SJSA1 (cell line): ENCODE measurements at regions not wholly inside any gene's neighbourhood (a gene's known extent, or its start where the extent isn't known, plus 50 kb on each side); places are given as distances from the start of the nearest gene placed in this dataset.

Source experiments
- DNase-seq, 2 experiments: peaks; one replicate each; pipeline ENCODE4 v3.0.0-alpha.2; 2015 to 2020; ENCODE audit warnings: low spot score in 2 of 2, low read depth in 1 of 2
- H3K27ac ChIP-seq: fragments of 250-450 bp; sonication (Bioruptor Pico); 2 replicates; pipeline ENCODE4 v1.5.1; 2020; ENCODE audit warnings: mild to moderate bottlenecking, moderate library complexity
- H3K27me3 ChIP-seq: fragments of 250-450 bp; sonication (Bioruptor Pico); replicated peaks from 2 replicates; pipeline ENCODE4 v1.5.1; 2020; ENCODE audit warnings: mild to moderate bottlenecking, moderate library complexity
- H3K36me3 ChIP-seq: fragments of 250-450 bp; sonication (Bioruptor Pico); 2 replicates; pipeline ENCODE4 v1.5.1; 2020; ENCODE audit warnings: mild to moderate bottlenecking
- H3K4me1 ChIP-seq: fragments of 250-450 bp; sonication (Bioruptor Pico); replicated peaks from 2 replicates; pipeline ENCODE4 v1.6.1; 2021; ENCODE audit warnings: mild to moderate bottlenecking
- H3K4me3 ChIP-seq: fragments of 250-450 bp; sonication (Bioruptor Pico); 2 replicates; pipeline ENCODE4 v1.5.1; 2020; ENCODE audit warnings: mild to moderate bottlenecking
- H3K9me3 ChIP-seq: fragments of 250-450 bp; sonication (Bioruptor Pico); replicated peaks from 2 replicates; pipeline ENCODE4 v1.5.1; 2020; ENCODE audit warnings: mild to moderate bottlenecking

DNA sequence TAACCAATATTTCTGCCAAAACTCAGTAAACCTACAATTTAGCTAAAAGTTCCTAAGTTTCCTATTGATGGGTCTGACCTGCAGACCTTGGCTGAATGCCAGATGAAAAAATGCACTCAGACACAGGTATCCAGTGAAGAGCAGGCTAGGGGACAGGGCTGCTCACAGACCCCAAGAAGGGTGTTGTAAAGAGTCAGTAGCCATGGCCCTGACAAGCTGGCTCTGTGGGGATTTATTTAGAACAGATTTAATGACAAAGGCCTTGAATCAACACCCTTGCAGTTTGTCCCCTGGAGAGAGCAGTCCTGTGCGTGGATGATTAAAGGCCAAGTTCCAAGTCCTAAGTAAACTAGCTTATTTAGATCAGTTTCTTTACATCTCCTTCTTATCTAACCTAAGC, 1243.2 kb upstream of the ADGRL4 start:
- Histone ChIP-seq H3K36me3 (no peaks in the 10 kb centered on the region), H3K4me3 (no peak overlapping the region), H3K9me3 (0 out of 2 replicates have a peak, but pooled peaks cover 3% of the 10 kb centered on the region), H3K27ac (no peak overlapping the region), H3K4me1 (no peaks in the 10 kb centered on the region), H3K27me3 (no peaks in the 10 kb centered on the region)
- no peak for DNase-seq

DNA sequence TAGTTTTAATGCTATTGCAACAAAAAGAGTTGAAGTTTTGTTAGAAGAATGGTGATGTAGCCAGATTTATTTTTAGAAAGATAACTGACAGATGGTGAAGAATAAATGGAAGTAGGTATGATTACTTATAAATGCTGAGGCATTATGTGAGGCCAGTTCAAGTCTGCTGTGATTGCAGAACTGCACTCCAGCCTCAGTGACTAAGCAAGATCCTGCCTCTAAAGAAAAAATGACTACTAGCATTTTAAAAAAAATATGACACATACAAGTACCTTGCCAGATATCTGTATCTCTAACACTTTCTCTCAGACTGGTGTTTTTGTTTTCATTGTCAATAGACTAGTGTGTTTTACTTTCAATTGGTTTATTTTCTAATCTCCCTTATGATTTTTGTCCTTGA, 1242.4 kb upstream of the ADGRL4 start:
- Histone ChIP-seq H3K4me1 (no peaks in the 10 kb centered on the region), H3K27me3 (no peaks in the 10 kb centered on the region), H3K4me3 (no peak overlapping the region), H3K9me3 (0 out of 2 replicates have a peak, but pooled peaks cover 3% of the 10 kb centered on the region), H3K27ac (no peak overlapping the region), H3K36me3 (no peaks in the 10 kb centered on the region)
- no peak for DNase-seq

DNA sequence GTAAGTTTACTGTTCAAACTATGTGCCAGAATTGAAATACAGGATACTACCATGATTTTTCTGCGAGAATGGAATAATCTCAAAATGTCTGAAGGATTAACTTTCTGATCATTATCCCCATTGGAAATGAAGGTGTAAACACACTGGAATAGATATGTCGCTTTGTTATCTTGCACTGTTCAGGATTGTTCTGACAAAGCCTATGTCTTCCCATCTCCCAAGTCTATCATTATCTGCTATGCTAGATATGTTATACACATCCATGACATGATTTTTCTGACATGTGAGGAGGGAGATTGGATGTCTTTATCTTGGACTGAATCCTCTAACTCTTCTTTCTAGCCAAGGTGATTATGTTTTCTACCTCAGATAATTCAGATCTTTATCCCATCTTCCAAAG, 1239.3 kb upstream of the ADGRL4 start:
- no peaks in the 10 kb centered on the region for H3K4me1 ChIP-seq
- DNase-seq, result no peak
- no peak overlapping the region for H3K4me3 ChIP-seq
- no peaks in the 10 kb centered on the region for H3K36me3 ChIP-seq
- no peaks in the 10 kb centered on the region for H3K27me3 ChIP-seq
- H3K9me3 ChIP-seq, result 0 out of 2 replicates have a peak, but pooled peaks cover 3% of the 10 kb centered on the region
- no peak overlapping the region for H3K27ac ChIP-seq

DNA sequence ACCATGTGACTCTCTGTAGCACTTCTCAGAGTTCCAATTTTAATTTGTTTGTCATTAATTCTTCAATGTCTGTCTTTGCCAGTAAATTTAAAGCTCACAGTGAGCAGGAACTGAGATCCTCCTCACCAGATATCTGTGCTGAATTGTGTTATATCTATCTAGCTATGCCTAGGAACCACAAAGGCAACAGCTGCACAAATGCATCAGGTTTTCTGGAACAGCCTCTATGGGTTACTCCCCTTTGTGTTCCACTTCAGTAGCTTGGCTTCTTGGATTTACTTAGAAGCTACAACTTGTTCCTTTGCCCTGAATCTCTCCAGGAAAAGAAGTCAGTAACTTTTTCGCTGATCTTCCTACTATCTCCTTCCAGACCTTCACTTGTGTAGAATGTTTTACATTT, 1237.8 kb upstream of the ADGRL4 start:
- Histone ChIP-seq H3K4me1 (no peaks in the 10 kb centered on the region), H3K4me3 (no peak overlapping the region), H3K36me3 (no peaks in the 10 kb centered on the region), H3K27ac (no peak overlapping the region), H3K27me3 (no peaks in the 10 kb centered on the region), H3K9me3 (0 out of 2 replicates have a peak, but pooled peaks cover 3% of the 10 kb centered on the region)
- no peak for DNase-seq

DNA sequence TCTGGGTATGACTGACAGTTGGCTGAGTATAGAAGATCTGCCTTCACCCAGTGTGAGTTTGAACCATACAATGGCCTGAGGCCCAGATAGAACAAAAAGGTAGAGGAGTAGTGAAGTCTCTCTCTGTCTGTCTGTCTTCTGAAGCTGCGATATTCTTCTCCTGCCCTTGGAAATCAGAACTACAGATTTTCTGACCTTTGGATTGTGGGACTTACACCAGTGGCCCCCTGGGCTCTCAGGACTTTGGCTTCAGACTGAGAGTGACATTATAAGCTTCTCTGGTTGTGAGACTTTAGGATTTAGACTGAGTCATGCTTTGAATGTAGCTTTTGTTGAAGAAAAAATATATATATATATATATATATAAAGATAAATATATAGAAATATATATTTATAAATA, 1235.0 kb upstream of the ADGRL4 start:
- H3K27ac ChIP-seq, result no peak overlapping the region
- no peaks in the 10 kb centered on the region for H3K27me3 ChIP-seq
- DNase-seq, result no peak
- H3K36me3 ChIP-seq, result no peaks in the 10 kb centered on the region
- no peaks in the 10 kb centered on the region for H3K9me3 ChIP-seq
- H3K4me1 ChIP-seq, result no peaks in the 10 kb centered on the region
- no peak overlapping the region for H3K4me3 ChIP-seq

DNA sequence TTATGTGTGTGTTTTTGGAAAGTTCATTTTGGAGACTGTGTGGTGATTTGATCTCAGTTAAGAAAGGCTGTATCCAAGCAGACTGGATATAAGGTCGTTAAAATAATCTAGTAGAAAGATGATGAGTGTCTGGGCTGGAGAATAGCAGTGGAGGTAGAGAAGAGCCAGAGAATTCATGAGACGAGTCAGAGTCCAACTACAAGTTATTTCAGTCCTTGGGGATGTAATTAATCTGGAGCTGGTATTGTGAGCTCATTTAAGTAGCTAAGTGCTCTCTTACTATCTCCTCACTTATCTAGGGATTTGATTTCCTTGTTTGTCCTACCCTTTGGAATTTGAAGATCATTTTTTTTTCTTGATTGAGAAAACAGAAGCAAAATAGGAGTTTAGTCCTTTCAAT, 1219.0 kb upstream of the ADGRL4 start:
- no peak for DNase-seq
- H3K27ac ChIP-seq, result no peak overlapping the region
- H3K9me3 ChIP-seq, result no peaks in the 10 kb centered on the region
- H3K4me3 ChIP-seq, result no peak overlapping the region
- no peaks in the 10 kb centered on the region for H3K27me3 ChIP-seq
- no peaks in the 10 kb centered on the region for H3K36me3 ChIP-seq
- H3K4me1 ChIP-seq, result no peaks in the 10 kb centered on the region

DNA sequence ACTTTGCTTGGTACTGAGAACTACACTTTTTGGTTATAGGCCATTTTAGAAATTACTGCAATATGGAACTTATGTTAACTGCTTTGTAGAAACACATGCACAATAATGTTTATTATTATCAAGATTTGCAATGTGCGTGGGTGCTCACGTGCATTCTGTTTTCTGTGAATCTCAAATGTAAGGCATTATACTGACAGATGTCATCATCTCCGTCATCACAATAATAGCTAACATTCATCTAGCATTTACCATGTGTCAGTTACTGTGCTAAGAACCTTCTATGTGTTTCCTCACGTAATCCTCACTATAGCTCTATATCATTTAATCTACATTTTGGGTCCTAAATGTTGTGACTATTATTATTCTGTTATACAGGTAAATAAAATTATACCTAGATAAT, 1214.8 kb upstream of the ADGRL4 start:
- Histone ChIP-seq H3K27ac (no peak overlapping the region), H3K9me3 (no peaks in the 10 kb centered on the region), H3K4me1 (no peaks in the 10 kb centered on the region), H3K4me3 (no peak overlapping the region), H3K27me3 (no peaks in the 10 kb centered on the region), H3K36me3 (no peaks in the 10 kb centered on the region)
- no peak for DNase-seq

DNA sequence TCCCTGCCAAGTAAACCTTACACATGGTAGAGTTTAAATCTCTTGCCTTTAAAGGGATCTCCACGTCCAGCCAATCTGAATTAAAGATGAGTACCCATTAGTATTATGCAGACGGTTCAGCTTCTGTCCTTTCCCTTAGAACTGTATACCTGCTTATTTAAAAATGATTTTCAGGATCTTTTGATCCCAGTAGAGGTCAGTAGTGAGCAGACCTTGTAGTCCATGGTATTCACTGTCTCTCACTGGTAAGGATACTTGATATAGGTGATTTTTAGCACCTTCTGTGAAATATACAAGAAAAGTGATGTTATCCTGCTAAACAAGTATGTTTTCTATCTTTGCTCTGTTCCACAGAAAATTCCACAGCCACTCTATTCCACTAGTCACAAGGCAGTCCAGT, 1211.6 kb upstream of the ADGRL4 start:
- no peak overlapping the region for H3K27ac ChIP-seq
- no peaks in the 10 kb centered on the region for H3K9me3 ChIP-seq

DNA sequence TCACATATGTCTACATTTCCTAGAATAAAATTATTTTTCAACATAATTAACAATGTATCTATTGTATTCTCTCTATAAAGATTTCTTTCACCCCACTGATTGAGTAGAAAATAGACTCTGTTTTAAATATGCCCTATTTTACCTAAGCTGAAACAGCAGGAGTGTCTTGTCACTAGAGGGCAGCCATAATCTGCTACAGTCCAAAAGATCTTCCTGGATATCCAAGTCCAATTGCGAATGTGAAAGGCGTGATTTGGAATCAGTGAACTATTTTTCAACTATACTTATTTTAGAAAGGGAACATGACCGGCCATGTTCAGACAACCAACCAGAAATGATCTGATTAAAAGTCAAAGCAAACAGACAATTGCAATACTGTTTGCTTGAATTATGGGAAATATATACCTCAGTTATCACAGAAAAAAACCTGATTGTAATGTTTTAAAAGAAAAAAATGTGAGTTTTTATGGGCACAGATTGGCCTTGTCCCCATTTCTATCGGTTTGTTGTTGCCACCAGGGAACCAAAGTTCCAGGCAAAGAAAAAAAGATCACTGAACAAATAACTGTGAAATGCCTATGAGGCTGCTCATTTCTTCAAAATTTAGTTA, 1211.0 kb upstream of the ADGRL4 start:
- no peaks in the 10 kb centered on the region for H3K4me1 ChIP-seq
- H3K36me3 ChIP-seq, result no peaks in the 10 kb centered on the region
- peak in 1 of 2 experiments; percentile 2 for DNase-seq
- H3K27me3 ChIP-seq, result no peaks in the 10 kb centered on the region
- no peak overlapping the region for H3K27ac ChIP-seq
- no peaks in the 10 kb centered on the region for H3K9me3 ChIP-seq
- no peak overlapping the region for H3K4me3 ChIP-seq

More for the DNA sequence above, 1211.6 kb upstream of the ADGRL4 start:
- H3K4me3 ChIP-seq, result no peak overlapping the region
- H3K4me1 ChIP-seq, result no peaks in the 10 kb centered on the region
- DNase-seq, result peak in 1 of 2 experiments; percentile 15
- no peaks in the 10 kb centered on the region for H3K36me3 ChIP-seq
- H3K27me3 ChIP-seq, result no peaks in the 10 kb centered on the region

DNA sequence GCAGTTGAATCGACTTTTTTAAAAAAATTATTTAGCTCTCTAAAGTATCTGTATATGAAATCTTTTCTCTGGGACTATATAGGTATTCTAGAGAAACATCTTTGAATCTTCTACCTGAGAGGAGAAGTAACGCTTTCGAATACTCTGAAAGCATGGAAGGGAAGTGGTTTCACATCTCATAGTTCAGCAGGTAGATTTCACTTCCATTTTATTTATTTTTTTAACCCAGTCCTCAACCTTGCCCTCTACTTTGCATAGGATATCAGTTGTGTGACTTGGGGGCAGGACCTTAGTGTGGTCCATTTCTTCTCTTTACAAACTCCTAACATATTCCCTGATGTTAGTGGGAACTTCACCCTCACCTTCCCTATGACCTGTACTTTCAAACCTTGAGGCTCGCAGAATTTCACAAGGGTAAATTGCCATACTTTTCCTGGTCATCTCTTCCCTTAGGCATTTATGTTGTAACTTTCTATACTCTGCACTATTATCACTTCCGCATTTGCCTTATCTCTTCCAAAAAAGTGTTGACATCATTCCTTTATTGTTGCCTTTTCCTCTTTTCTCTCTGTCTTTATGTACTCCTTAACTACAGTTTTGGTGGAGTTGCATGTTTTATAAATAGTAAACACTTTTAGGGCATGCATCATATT, 1208.5 kb upstream of the ADGRL4 start:
- no peaks in the 10 kb centered on the region for H3K27me3 ChIP-seq
- DNase-seq, result no peak
- no peak overlapping the region for H3K27ac ChIP-seq

DNA sequence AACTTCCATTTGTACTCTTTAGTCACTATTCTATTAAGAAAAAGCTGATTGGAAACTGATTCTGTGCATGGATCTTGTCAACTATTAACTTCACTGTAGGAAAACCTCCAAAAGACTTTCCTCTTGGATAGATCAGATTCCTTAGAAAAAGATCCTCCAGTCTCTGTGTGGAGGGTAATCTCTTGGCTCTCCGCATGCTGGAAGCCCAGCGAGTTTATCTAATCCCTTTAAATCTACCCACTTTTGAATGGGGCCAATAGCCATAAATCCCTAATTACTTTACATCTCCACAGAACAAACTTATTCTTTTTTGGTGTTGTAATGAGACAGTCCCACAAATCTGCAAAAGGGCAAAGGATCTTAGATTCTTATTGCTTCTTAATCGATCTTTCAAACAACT, 1206.4 kb upstream of the ADGRL4 start:
- Histone ChIP-seq H3K36me3 (no peaks in the 10 kb centered on the region), H3K4me3 (no peak overlapping the region), H3K9me3 (no peaks in the 10 kb centered on the region), H3K27ac (no peak overlapping the region), H3K27me3 (no peaks in the 10 kb centered on the region), H3K4me1 (no peaks in the 10 kb centered on the region)
- no peak for DNase-seq

More for the DNA sequence above, 1208.5 kb upstream of the ADGRL4 start:
- Histone ChIP-seq H3K4me3 (no peak overlapping the region), H3K9me3 (no peaks in the 10 kb centered on the region), H3K36me3 (no peaks in the 10 kb centered on the region), H3K4me1 (no peaks in the 10 kb centered on the region)

DNA sequence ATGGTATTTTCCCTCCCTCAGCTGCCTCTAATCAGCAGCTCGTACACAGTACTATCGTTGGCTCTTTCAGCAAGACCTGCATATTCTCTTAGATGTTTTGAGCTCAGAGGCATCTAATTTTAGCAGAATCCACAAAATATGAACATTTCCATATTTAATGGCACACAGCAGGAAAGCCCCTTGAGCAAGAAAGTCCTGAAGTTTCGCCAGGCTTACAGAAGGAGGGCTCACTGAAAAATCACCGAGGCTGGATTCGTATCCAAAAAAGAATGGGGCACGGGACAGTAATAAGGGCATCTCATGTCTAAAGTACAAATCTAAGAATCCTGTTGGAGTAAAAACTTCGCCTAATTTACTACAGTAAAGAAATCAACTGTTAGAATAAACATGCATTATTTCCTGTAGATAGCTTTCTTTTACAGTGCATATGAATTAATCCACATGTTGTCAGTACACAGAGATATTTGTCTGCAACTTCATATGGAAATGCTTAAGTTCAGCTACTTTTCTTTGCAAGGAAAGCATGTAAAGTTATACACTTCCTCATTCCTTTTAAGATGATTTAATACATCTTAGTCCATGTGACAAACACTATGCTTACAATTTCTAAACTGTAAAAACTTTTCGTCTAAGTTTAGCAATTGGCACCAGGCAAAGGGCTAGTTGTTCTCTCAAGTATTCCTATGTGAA, 1205.3 kb upstream of the ADGRL4 start:
- H3K27me3 ChIP-seq, result no peaks in the 10 kb centered on the region
- no peak overlapping the region for H3K27ac ChIP-seq
- H3K4me3 ChIP-seq, result no peak overlapping the region
- H3K4me1 ChIP-seq, result no peaks in the 10 kb centered on the region
- H3K9me3 ChIP-seq, result no peaks in the 10 kb centered on the region
- no peaks in the 10 kb centered on the region for H3K36me3 ChIP-seq
- no peak for DNase-seq

DNA sequence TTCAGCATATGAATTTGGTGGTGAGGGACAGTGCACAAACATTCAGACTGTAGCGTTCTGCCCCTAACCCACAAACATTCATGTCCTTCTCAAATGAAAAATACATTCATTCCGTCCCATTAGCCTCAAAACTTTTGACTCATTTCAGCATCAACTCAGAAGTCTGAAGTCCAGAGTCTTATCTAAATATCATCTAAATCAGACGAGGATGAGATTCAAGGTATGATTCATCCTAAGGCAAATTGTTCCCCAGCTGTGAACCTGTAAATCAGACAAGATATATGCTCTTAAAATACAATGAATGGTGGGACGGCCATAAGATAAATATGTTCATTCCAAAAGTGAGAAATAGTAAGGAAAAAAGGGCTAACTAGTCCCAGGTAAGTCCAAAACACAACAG, 1195.6 kb upstream of the ADGRL4 start:
- no peak for DNase-seq
- Histone ChIP-seq H3K36me3 (no peaks in the 10 kb centered on the region), H3K27ac (no peak overlapping the region), H3K4me1 (no peaks in the 10 kb centered on the region), H3K9me3 (0 out of 2 replicates have a peak, but pooled peaks cover 3% of the 10 kb centered on the region), H3K27me3 (no peaks in the 10 kb centered on the region), H3K4me3 (no peak overlapping the region)

DNA sequence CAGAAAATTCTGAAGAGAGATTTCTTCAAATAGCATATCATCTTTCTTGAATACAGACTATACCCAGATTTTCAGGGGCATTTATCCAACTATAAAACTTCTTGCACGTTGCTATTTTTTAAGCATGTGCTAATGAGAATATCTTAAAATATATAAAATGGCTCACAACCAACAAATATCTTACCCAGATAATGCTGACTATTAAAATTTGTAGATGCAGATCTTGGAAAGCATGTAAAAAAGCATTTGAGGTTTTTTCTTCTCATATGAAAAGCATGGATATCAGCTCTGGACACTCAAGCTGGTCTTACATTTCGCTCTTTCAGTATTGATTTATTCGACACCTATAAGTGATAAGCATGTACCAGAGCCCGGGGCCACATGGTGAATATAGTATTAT, 1187.7 kb upstream of the ADGRL4 start:
- H3K27me3 ChIP-seq, result no peaks in the 10 kb centered on the region
- no peaks in the 10 kb centered on the region for H3K4me1 ChIP-seq
- H3K4me3 ChIP-seq, result no peak overlapping the region
- H3K36me3 ChIP-seq, result no peaks in the 10 kb centered on the region
- DNase-seq, result no peak
- peaks cover 2% of the 10 kb centered on the region; the same call in 1 of the 2 replicates for H3K9me3 ChIP-seq
- H3K27ac ChIP-seq, result no peak overlapping the region
